Parathyroid adenoma (tissue), 2 donors: ENCODE measurements at regions not wholly inside any gene's neighbourhood (a gene's known extent, or its start where the extent isn't known, plus 50 kb on each side); places are given as distances from the start of the nearest gene placed in this dataset.

Source experiments
- H2AFZ ChIP-seq: fragments of 300-600 bp; sonication (generic); one replicate; pipeline ENCODE4 v1.7.0; 2017; ENCODE audit warnings: antibody characterized with exemption, mild to moderate bottlenecking
- H3K27ac ChIP-seq: fragments of 300-600 bp; sonication (generic); one replicate; pipeline ENCODE4 v1.7.0; 2017
- H3K27me3 ChIP-seq: fragments of 300-600 bp; sonication (generic); one replicate; pipeline ENCODE4 v1.7.0; 2017; ENCODE audit warnings: low read length; ENCODE audit not compliant: control insufficient read depth, insufficient read depth
- H3K36me3 ChIP-seq: fragments of 300-600 bp; sonication (generic); one replicate; pipeline ENCODE4 v1.7.0; 2017; ENCODE audit warnings: low read length; ENCODE audit not compliant: control insufficient read depth, insufficient read depth
- H3K4me1 ChIP-seq: fragments of 300-600 bp; sonication (generic); one replicate; pipeline ENCODE4 v1.7.0; 2017; ENCODE audit warnings: control low read depth
- H3K4me2 ChIP-seq: fragments of 300-600 bp; sonication (generic); one replicate; pipeline ENCODE4 v1.7.0; 2017; ENCODE audit warnings: low read length
- H3K4me3 ChIP-seq: fragments of 300-600 bp; sonication (generic); one replicate; pipeline ENCODE4 v1.7.0; 2017; ENCODE audit warnings: low read depth, low read length
- H3K79me2 ChIP-seq: fragments of 300-600 bp; sonication (generic); one replicate; pipeline ENCODE4 v1.7.0; 2017; ENCODE audit warnings: control low read depth
- H3K9ac ChIP-seq: fragments of 300-600 bp; sonication (generic); one replicate; pipeline ENCODE4 v1.7.0; 2017; ENCODE audit warnings: mild to moderate bottlenecking
- H3K9me3 ChIP-seq: fragments of 300-600 bp; sonication (generic); one replicate; pipeline ENCODE4 v1.7.0; 2017; ENCODE audit warnings: low read length; ENCODE audit not compliant: control insufficient read depth
- CTCF ChIP-seq: fragments of 300-600 bp; sonication (generic); IDR thresholded peaks from one replicate; pipeline ENCODE4 v1.7.0; 2017; ENCODE audit warnings: antibody characterized with exemption, mild to moderate bottlenecking
- donor health status: primary hyperparathyroidism.

- Histone ChIP-seq H3K9me3 (no peaks in the 10 kb centered on the region), H3K4me3 (no peak overlapping the region), H3K36me3 (no peaks in the 10 kb centered on the region), H2AFZ (no peak overlapping the region), H3K4me1 (no peaks in the 10 kb centered on the region), H3K79me2 (no peaks in the 10 kb centered on the region), H3K4me2 (no peak overlapping the region), H3K27ac (no peak overlapping the region), H3K9ac (no peak overlapping the region), H3K27me3 (no peaks in the 10 kb centered on the region)
- TF ChIP-seq CTCF, result no peak
Observed at GRCh38 chr22:48643066-48643731, 1184.5 kb downstream of the BRD1 start.

GRCh38 chr22:48642550-48642949, 1185.1 kb downstream of the BRD1 start:
- Histone ChIP-seq H3K27me3 (no peaks in the 10 kb centered on the region), H3K4me2 (no peak overlapping the region), H3K4me1 (no peaks in the 10 kb centered on the region), H3K79me2 (no peaks in the 10 kb centered on the region), H3K36me3 (no peaks in the 10 kb centered on the region), H3K9me3 (no peaks in the 10 kb centered on the region), H3K9ac (no peak overlapping the region), H3K4me3 (no peak overlapping the region), H3K27ac (no peak overlapping the region), H2AFZ (no peak overlapping the region)
- no peak for TF ChIP-seq CTCF

GRCh38 chr22:48641906-48642475, 1185.7 kb downstream of the BRD1 start:
- Histone ChIP-seq H3K4me2 (no peak overlapping the region), H3K79me2 (no peaks in the 10 kb centered on the region), H3K9me3 (no peaks in the 10 kb centered on the region), H3K36me3 (no peaks in the 10 kb centered on the region), H2AFZ (no peak overlapping the region), H3K27ac (no peak overlapping the region), H3K4me3 (no peak overlapping the region), H3K27me3 (no peaks in the 10 kb centered on the region), H3K4me1 (no peaks in the 10 kb centered on the region), H3K9ac (no peak overlapping the region)
- no peak for TF ChIP-seq CTCF

- Histone ChIP-seq H3K4me1 (no peaks in the 10 kb centered on the region), H3K4me3 (no peak overlapping the region), H3K79me2 (no peaks in the 10 kb centered on the region), H3K36me3 (no peaks in the 10 kb centered on the region), H3K9me3 (no peaks in the 10 kb centered on the region), H2AFZ (no peak overlapping the region), H3K27ac (no peak overlapping the region), H3K27me3 (no peaks in the 10 kb centered on the region), H3K9ac (no peak overlapping the region), H3K4me2 (no peak overlapping the region)
- TF ChIP-seq CTCF, result no peak
Observed at GRCh38 chr22:48640890-48641841, 1186.5 kb downstream of the BRD1 start.
